Right kidney (tissue), 1 donor: ENCODE measurements at regions not wholly inside any gene's neighbourhood (a gene's known extent, or its start where the extent isn't known, plus 50 kb on each side); places are given as distances from the start of the nearest gene placed in this dataset.
"Not testable (repeated sequence)": the region's sequence is repeated elsewhere in the genome, so short reads cannot be mapped to it uniquely, and the experiment has no call there.

ENCODE experiments used
- DNase-seq: peaks from one replicate; pipeline ENCODE4 v3.0.0-alpha.2; 2016

- no peak for DNase-seq
Measured at GRCh38 chrX:19172741-19173140, 50.5 kb upstream of the ADGRG2 start.

- no peak for DNase-seq
Measured at GRCh38 chrX:19174401-19175025, 52.2 kb upstream of the ADGRG2 start.

GRCh38 chrX:19176901-19177630 is 54.8 kb upstream of the ADGRG2 start:
- DNase-seq: no peak

GRCh38 chrX:19177721-19178120 is 55.5 kb upstream of the ADGRG2 start:
- peak; percentile 8 for DNase-seq

- no peak for DNase-seq
Measured at GRCh38 chrX:19178402-19178801, 56.1 kb upstream of the ADGRG2 start.

- no peak for DNase-seq
Measured at GRCh38 chrX:19179389-19179788, 57.1 kb upstream of the ADGRG2 start.

- DNase-seq: no peak
Measured at GRCh38 chrX:19181345-19181744, 59.1 kb upstream of the ADGRG2 start.

GRCh38 chrX:19182785-19183184 is 60.5 kb upstream of the ADGRG2 start:
- no peak for DNase-seq

GRCh38 chrX:19183761-19184477 is 61.7 kb upstream of the ADGRG2 start:
- peak; percentile 15 for DNase-seq

GRCh38 chrX:19188566-19188965 is 66.3 kb upstream of the ADGRG2 start:
- DNase-seq: no peak

GRCh38 chrX:19190902-19191301 is 68.6 kb upstream of the ADGRG2 start:
- DNase-seq: no peak

- DNase-seq: no peak
Measured at GRCh38 chrX:19193565-19193964, 71.3 kb upstream of the ADGRG2 start.

- DNase-seq: no peak
Measured at GRCh38 chrX:19194285-19195242, 72.3 kb upstream of the ADGRG2 start.

GRCh38 chrX:19195243-19195610 is 73.0 kb upstream of the ADGRG2 start:
- no peak for DNase-seq

GRCh38 chrX:19198473-19198872 is 76.2 kb upstream of the ADGRG2 start:
- no peak for DNase-seq

- no peak for DNase-seq
Measured at GRCh38 chrX:19202171-19202570, 79.9 kb upstream of the ADGRG2 start.

- no peak for DNase-seq
Measured at GRCh38 chrX:19204636-19205035, 82.4 kb upstream of the ADGRG2 start.

GRCh38 chrX:19212037-19212436 is 89.8 kb upstream of the ADGRG2 start:
- DNase-seq: no peak

GRCh38 chrX:19213610-19214152 is 91.4 kb upstream of the ADGRG2 start:
- no peak for DNase-seq

- DNase-seq: peak; percentile 21
Measured at GRCh38 chrX:19214311-19214710, 92.0 kb upstream of the ADGRG2 start.

GRCh38 chrX:19225909-19226308 is 103.6 kb upstream of the ADGRG2 start:
- no peak for DNase-seq

GRCh38 chrX:19229896-19230295 is 107.6 kb upstream of the ADGRG2 start:
- not testable (repeated sequence) for DNase-seq
